ENCODE measurements at regions not wholly inside any gene's neighbourhood (a gene's known extent, or its start where the extent isn't known, plus 50 kb on each side); places are given as distances from the start of the nearest gene placed in this dataset.

DNA sequence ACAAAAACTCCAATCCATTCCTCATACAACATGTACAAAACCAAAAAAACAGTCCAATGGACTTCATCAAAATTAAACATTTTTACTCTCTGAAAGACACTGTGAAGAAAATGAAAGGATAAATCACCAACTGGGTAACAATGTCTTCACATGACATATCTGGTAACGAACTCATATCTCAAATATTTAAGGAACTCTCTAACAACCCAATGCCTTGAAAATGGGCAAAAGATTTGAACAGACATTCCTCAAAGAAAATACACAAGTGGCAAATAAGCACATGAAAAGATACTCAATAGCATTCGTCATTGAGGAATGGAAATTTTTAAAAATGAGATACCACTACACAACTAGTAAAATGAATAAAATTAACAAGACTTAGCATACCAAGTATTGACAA lies 198.7 kb upstream of the RASSF8 start:
- no peak for DNase-seq
- Histone ChIP-seq H3K27me3 (replicated peaks; ENCODE audit: control insufficient read depth, insufficient read depth, low read length) (no peaks in the 10 kb centered on the region), H3K9me3 (no peaks in the 10 kb centered on the region), H3K4me3 (ENCODE audit: low read depth, low read length) (no peak overlapping the region), H3K4me1 (peaks cover 18% of the 10 kb centered on the region), H3K36me3 (ENCODE audit: control insufficient read depth, insufficient read depth, low read length) (no peaks in the 10 kb centered on the region)
- H3K27me3 Mint-ChIP-seq (ENCODE audit: insufficient read depth, unreplicated experiment) = no peaks in the 10 kb centered on the region
- no peaks in the 10 kb centered on the region for H3K9me3 Mint-ChIP-seq (ENCODE audit: unreplicated experiment)
- intact Hi-C loops (cut with micrococcal nuclease; ENCODE audit: unreplicated experiment) = loop anchor here (2.0 to 10.0 kb wide), 2 partner anchors 55 to 265 kb away; no protein-coding TSS in a partner anchor
- TF ChIP-seq CTCF (IDR thresholded peaks at IDR 0.05; ENCODE audit: insufficient read depth in 1 of 2, low read depth in 1 of 2, low read length in 1 of 2, severe bottlenecking in 1 of 2, unreplicated experiment in 1 of 2) = no peak
- H3K36me3 Mint-ChIP-seq (ENCODE audit: insufficient read depth, unreplicated experiment) = no peaks in the 10 kb centered on the region
- no peak overlapping the region for H3K4me3 Mint-ChIP-seq (ENCODE audit: unreplicated experiment)
- ChIA-PET POLR2A (no interaction called here), CTCF (no interaction called here)
- no peak overlapping the region for H3K27ac Mint-ChIP-seq (ENCODE audit: unreplicated experiment)
- BruUV-seq (replicated peaks) = no TSS peak
- H3K4me1 Mint-ChIP-seq (ENCODE audit: low read depth, unreplicated experiment) = peaks cover 26% of the 10 kb centered on the region

GRCh38 chr12:25761356-25761755 lies 197.1 kb upstream of the RASSF8 start:
- intact Hi-C loops (cut with micrococcal nuclease; ENCODE audit: unreplicated experiment) = loop anchor here (10.0 kb wide), 1 partner anchor 263 kb away; no protein-coding TSS in a partner anchor
- ChIA-PET POLR2A (no interaction called here), CTCF (no interaction called here)
- no peaks in the 10 kb centered on the region for H3K9me3 ChIP-seq
- no peak overlapping the region for H3K4me3 ChIP-seq (ENCODE audit: low read depth, low read length)
- Mint-ChIP-seq H3K36me3 (ENCODE audit: insufficient read depth, unreplicated experiment) (no peaks in the 10 kb centered on the region), H3K9me3 (ENCODE audit: unreplicated experiment) (no peaks in the 10 kb centered on the region), H3K4me1 (ENCODE audit: low read depth, unreplicated experiment) (peaks cover 19% of the 10 kb centered on the region), H3K4me3 (ENCODE audit: unreplicated experiment) (no peak overlapping the region), H3K27ac (ENCODE audit: unreplicated experiment) (no peak overlapping the region), H3K27me3 (ENCODE audit: insufficient read depth, unreplicated experiment) (no peaks in the 10 kb centered on the region)
- H3K27me3 ChIP-seq (replicated peaks; ENCODE audit: control insufficient read depth, insufficient read depth, low read length) = no peaks in the 10 kb centered on the region
- peaks cover 14% of the 10 kb centered on the region for H3K4me1 ChIP-seq
- BruUV-seq (replicated peaks) = no TSS peak
- no peak for DNase-seq
- no peaks in the 10 kb centered on the region for H3K36me3 ChIP-seq (ENCODE audit: control insufficient read depth, insufficient read depth, low read length)
- TF ChIP-seq CTCF (IDR thresholded peaks at IDR 0.05; ENCODE audit: insufficient read depth in 1 of 2, low read depth in 1 of 2, low read length in 1 of 2, severe bottlenecking in 1 of 2, unreplicated experiment in 1 of 2) = no peak

DNA sequence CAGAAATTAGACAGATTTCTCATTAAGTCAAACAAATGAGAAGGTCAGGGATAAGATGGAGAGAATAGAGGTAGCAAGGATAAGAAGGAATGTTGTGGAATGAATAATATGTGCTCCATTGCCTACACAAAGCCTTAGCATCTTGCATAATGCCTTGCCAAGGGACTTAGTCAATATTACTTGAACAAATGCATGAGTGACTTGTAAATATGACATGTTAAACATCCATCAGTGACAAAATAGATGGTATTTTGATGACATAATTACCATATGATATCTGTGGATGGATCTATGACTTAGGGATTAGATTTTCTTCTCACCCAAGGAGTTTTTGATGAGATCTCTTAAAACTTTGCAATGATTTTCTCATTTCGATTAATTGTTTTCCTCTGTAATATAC lies 194.1 kb upstream of the RASSF8 start:
- Mint-ChIP-seq H3K27me3 (ENCODE audit: insufficient read depth, unreplicated experiment) (no peaks in the 10 kb centered on the region), H3K9me3 (ENCODE audit: unreplicated experiment) (no peaks in the 10 kb centered on the region), H3K36me3 (ENCODE audit: insufficient read depth, unreplicated experiment) (no peaks in the 10 kb centered on the region), H3K27ac (ENCODE audit: unreplicated experiment) (no peak overlapping the region), H3K4me1 (ENCODE audit: low read depth, unreplicated experiment) (peaks cover 7% of the 10 kb centered on the region), H3K4me3 (ENCODE audit: unreplicated experiment) (no peak overlapping the region)
- POLR2A ChIA-PET = no interaction called here
- no peaks in the 10 kb centered on the region for H3K36me3 ChIP-seq (ENCODE audit: control insufficient read depth, insufficient read depth, low read length)
- intact Hi-C loops (cut with micrococcal nuclease; ENCODE audit: unreplicated experiment) = loop anchor here (10.0 kb wide), 1 partner anchor 260 kb away; no protein-coding TSS in a partner anchor
- H3K9me3 ChIP-seq = no peaks in the 10 kb centered on the region
- BruUV-seq (replicated peaks) = no TSS peak
- no peak overlapping the region for H3K4me3 ChIP-seq (ENCODE audit: low read depth, low read length)
- H3K27me3 ChIP-seq (replicated peaks; ENCODE audit: control insufficient read depth, insufficient read depth, low read length) = no peaks in the 10 kb centered on the region
- no peak for TF ChIP-seq CTCF (IDR thresholded peaks at IDR 0.05; ENCODE audit: insufficient read depth in 1 of 2, low read depth in 1 of 2, low read length in 1 of 2, severe bottlenecking in 1 of 2, unreplicated experiment in 1 of 2)
- H3K4me1 ChIP-seq = no peaks in the 10 kb centered on the region
- CTCF ChIA-PET = no interaction called here
- DNase-seq = no peak
